ENCODE measurements at regions not wholly inside any gene's neighbourhood (a gene's known extent, or its start where the extent isn't known, plus 50 kb on each side); places are given as distances from the start of the nearest gene placed in this dataset.

- Mint-ChIP-seq H3K4me3 (no peak overlapping the region), H3K27ac (no peak overlapping the region), H3K4me1 (ENCODE audit: low read depth) (no peaks in the 10 kb centered on the region), H3K36me3 (peaks cover 2% of the 10 kb centered on the region), H3K9me3 (ENCODE audit: low read depth) (peaks cover 8% of the 10 kb centered on the region), H3K27me3 (no peaks in the 10 kb centered on the region)
Measured at GRCh38 chr12:34287986-34288962, 266.0 kb downstream of the ALG10 start.

GRCh38 chr12:34288963-34289345, 266.7 kb downstream of the ALG10 start:
- Mint-ChIP-seq H3K9me3 (ENCODE audit: low read depth) (peaks cover 8% of the 10 kb centered on the region), H3K27ac (no peak overlapping the region), H3K27me3 (no peaks in the 10 kb centered on the region), H3K4me1 (ENCODE audit: low read depth) (no peaks in the 10 kb centered on the region), H3K36me3 (peaks cover 2% of the 10 kb centered on the region), H3K4me3 (no peak overlapping the region)

- Mint-ChIP-seq H3K27me3 (no peaks in the 10 kb centered on the region), H3K4me1 (ENCODE audit: low read depth) (no peaks in the 10 kb centered on the region), H3K4me3 (no peak overlapping the region), H3K36me3 (peaks cover 2% of the 10 kb centered on the region), H3K9me3 (ENCODE audit: low read depth) (peaks cover 4% of the 10 kb centered on the region), H3K27ac (no peak overlapping the region)
Measured at GRCh38 chr12:34289431-34290380, 267.4 kb downstream of the ALG10 start.

- Mint-ChIP-seq H3K27me3 (no peaks in the 10 kb centered on the region), H3K27ac (no peak overlapping the region), H3K4me1 (ENCODE audit: low read depth) (no peaks in the 10 kb centered on the region), H3K4me3 (no peak overlapping the region), H3K36me3 (peaks cover 2% of the 10 kb centered on the region), H3K9me3 (ENCODE audit: low read depth) (peaks cover 3% of the 10 kb centered on the region)
Measured at GRCh38 chr12:34290381-34290995, 268.2 kb downstream of the ALG10 start.

- no peaks in the 10 kb centered on the region for H3K27me3 Mint-ChIP-seq
- no peaks in the 10 kb centered on the region for H3K36me3 Mint-ChIP-seq
- no peak overlapping the region for H3K27ac Mint-ChIP-seq
- no peak overlapping the region for H3K4me3 Mint-ChIP-seq
- no peaks in the 10 kb centered on the region for H3K4me1 Mint-ChIP-seq (ENCODE audit: low read depth)
- H3K9me3 Mint-ChIP-seq (ENCODE audit: low read depth), result no peaks in the 10 kb centered on the region
Measured at GRCh38 chr12:34291001-34291400, 268.7 kb downstream of the ALG10 start.

GRCh38 chr12:34291426-34291901, 269.2 kb downstream of the ALG10 start:
- Mint-ChIP-seq H3K36me3 (no peaks in the 10 kb centered on the region), H3K4me1 (ENCODE audit: low read depth) (no peaks in the 10 kb centered on the region), H3K9me3 (ENCODE audit: low read depth) (no peaks in the 10 kb centered on the region), H3K27me3 (no peaks in the 10 kb centered on the region), H3K4me3 (no peak overlapping the region), H3K27ac (no peak overlapping the region)

- Mint-ChIP-seq H3K4me3 (no peak overlapping the region), H3K4me1 (ENCODE audit: low read depth) (no peaks in the 10 kb centered on the region), H3K36me3 (no peaks in the 10 kb centered on the region), H3K27ac (no peak overlapping the region), H3K9me3 (ENCODE audit: low read depth) (no peaks in the 10 kb centered on the region), H3K27me3 (no peaks in the 10 kb centered on the region)
Measured at GRCh38 chr12:34292736-34293625, 270.7 kb downstream of the ALG10 start.

GRCh38 chr12:34294137-34294536, 271.8 kb downstream of the ALG10 start:
- Mint-ChIP-seq H3K27ac (no peak overlapping the region), H3K27me3 (no peaks in the 10 kb centered on the region), H3K4me1 (ENCODE audit: low read depth) (no peaks in the 10 kb centered on the region), H3K4me3 (no peak overlapping the region), H3K36me3 (no peaks in the 10 kb centered on the region), H3K9me3 (ENCODE audit: low read depth) (no peaks in the 10 kb centered on the region)

GRCh38 chr12:34294671-34295365, 272.5 kb downstream of the ALG10 start:
- H3K9me3 Mint-ChIP-seq (ENCODE audit: low read depth), result no peaks in the 10 kb centered on the region
- no peaks in the 10 kb centered on the region for H3K27me3 Mint-ChIP-seq
- no peak overlapping the region for H3K4me3 Mint-ChIP-seq
- H3K4me1 Mint-ChIP-seq (ENCODE audit: low read depth), result no peaks in the 10 kb centered on the region
- H3K36me3 Mint-ChIP-seq, result no peaks in the 10 kb centered on the region
- no peak overlapping the region for H3K27ac Mint-ChIP-seq

- Mint-ChIP-seq H3K27me3 (no peaks in the 10 kb centered on the region), H3K9me3 (ENCODE audit: low read depth) (no peaks in the 10 kb centered on the region), H3K36me3 (no peaks in the 10 kb centered on the region), H3K4me1 (ENCODE audit: low read depth) (no peaks in the 10 kb centered on the region), H3K27ac (no peak overlapping the region), H3K4me3 (no peak overlapping the region)
Measured at GRCh38 chr12:34295366-34296142, 273.3 kb downstream of the ALG10 start.

- Mint-ChIP-seq H3K9me3 (ENCODE audit: low read depth) (no peaks in the 10 kb centered on the region), H3K36me3 (no peaks in the 10 kb centered on the region), H3K4me3 (no peak overlapping the region), H3K4me1 (ENCODE audit: low read depth) (no peaks in the 10 kb centered on the region), H3K27me3 (no peaks in the 10 kb centered on the region), H3K27ac (no peak overlapping the region)
Measured at GRCh38 chr12:34296143-34297041, 274.1 kb downstream of the ALG10 start.

GRCh38 chr12:34297126-34297789, 275.0 kb downstream of the ALG10 start:
- Mint-ChIP-seq H3K4me3 (no peak overlapping the region), H3K27ac (no peak overlapping the region), H3K4me1 (ENCODE audit: low read depth) (no peaks in the 10 kb centered on the region), H3K27me3 (no peaks in the 10 kb centered on the region), H3K36me3 (no peaks in the 10 kb centered on the region), H3K9me3 (ENCODE audit: low read depth) (no peaks in the 10 kb centered on the region)
